Ishikawa (cell line): ENCODE measurements at regions not wholly inside any gene's neighbourhood (a gene's known extent, or its start where the extent isn't known, plus 50 kb on each side); places are given as distances from the start of the nearest gene placed in this dataset.

Experiments
- CEBPB ChIP-seq: IDR thresholded peaks from 2 replicates; pipeline ENCODE4 v1.6.1; 2012
- CREB1 ChIP-seq: IDR thresholded peaks from 2 replicates; pipeline ENCODE4 v1.6.1; 2012; ENCODE audit warnings: low read depth
- EGR1 ChIP-seq: IDR thresholded peaks from 2 replicates; pipeline ENCODE4 v1.6.1; 2012
- EP300 ChIP-seq: IDR thresholded peaks from 2 replicates; pipeline ENCODE4 v1.6.1; 2012; ENCODE audit warnings: borderline replicate concordance
- FOXM1 ChIP-seq: IDR thresholded peaks from 2 replicates; pipeline ENCODE4 v1.6.1; 2012; ENCODE audit warnings: low read depth, borderline replicate concordance
- MAX ChIP-seq: IDR thresholded peaks from 2 replicates; pipeline ENCODE4 v1.6.1; 2012
- RAD21 ChIP-seq: IDR thresholded peaks from 2 replicates; pipeline ENCODE4 v1.6.1; 2012; ENCODE audit warnings: low read depth
- REST ChIP-seq: IDR thresholded peaks from 2 replicates; pipeline ENCODE4 v1.6.1; 2012; ENCODE audit warnings: low read depth, mild to moderate bottlenecking
- TAF1 ChIP-seq: IDR thresholded peaks from 2 replicates; pipeline ENCODE4 v1.6.1; 2012; ENCODE audit warnings: low read depth, mild to moderate bottlenecking
- TCF12 ChIP-seq: IDR thresholded peaks from 2 replicates; pipeline ENCODE4 v1.6.1; 2012; ENCODE audit warnings: low read depth
- TEAD4 ChIP-seq: IDR thresholded peaks from 2 replicates; pipeline ENCODE4 v1.6.1; 2012
- USF1 ChIP-seq: IDR thresholded peaks from 2 replicates; pipeline ENCODE4 v1.6.1; 2012
- YY1 ChIP-seq: IDR thresholded peaks from 2 replicates; pipeline ENCODE4 v1.6.1; 2012; ENCODE audit warnings: low read depth
- ZBTB7A ChIP-seq: IDR thresholded peaks from 2 replicates; pipeline ENCODE4 v1.6.1; 2012; ENCODE audit warnings: low read depth

- TF ChIP-seq FOXM1, result no peak
- no peak for TF ChIP-seq EP300
- TF ChIP-seq TAF1, result no peak
- TF ChIP-seq REST, result no peak
- TF ChIP-seq CREB1, result no peak
- no peak for TF ChIP-seq MAX
- no peak for TF ChIP-seq RAD21
- TF ChIP-seq TCF12, result no peak
- TF ChIP-seq CEBPB, result no peak
- no peak for TF ChIP-seq EGR1
- no peak for TF ChIP-seq YY1
- TF ChIP-seq TEAD4, result no peak
- no peak for TF ChIP-seq USF1
- TF ChIP-seq ZBTB7A, result no peak
Observed at GRCh38 chr14:76946753-76947077, 81.8 kb downstream of the IRF2BPL start.
